GM21447 (cell line): ENCODE measurements at regions not wholly inside any gene's neighbourhood (a gene's known extent, or its start where the extent isn't known, plus 50 kb on each side); places are given as distances from the start of the nearest gene placed in this dataset.
"Not testable (repeated sequence)": the region's sequence is repeated elsewhere in the genome, so short reads cannot be mapped to it uniquely, and the experiment has no call there.

Source experiments
- ATAC-seq: cut with Tn5 transposase; IDR thresholded peaks from one replicate; pipeline ENCODE4 v1.9.1; 2021; ENCODE audit not compliant: unreplicated experiment

- ATAC-seq: no peak
Observed at GRCh38 chr9:78123808-78124207, 92.2 kb upstream of the GNAQ start.

- ATAC-seq: no peak
Observed at GRCh38 chr9:78122631-78123030, 91.0 kb upstream of the GNAQ start.

- no peak for ATAC-seq
Observed at GRCh38 chr9:78121488-78121887, 89.9 kb upstream of the GNAQ start.

GRCh38 chr9:78118742-78119473, 87.3 kb upstream of the GNAQ start:
- peak; percentile 75 for ATAC-seq

- no peak for ATAC-seq
Observed at GRCh38 chr9:78115073-78115472, 83.5 kb upstream of the GNAQ start.

GRCh38 chr9:78114581-78114980, 83.0 kb upstream of the GNAQ start:
- no peak for ATAC-seq

GRCh38 chr9:78112406-78112805, 80.8 kb upstream of the GNAQ start:
- ATAC-seq: no peak

GRCh38 chr9:78112004-78112403, 80.4 kb upstream of the GNAQ start:
- no peak for ATAC-seq

GRCh38 chr9:78109075-78109474, 77.5 kb upstream of the GNAQ start:
- no peak for ATAC-seq

- ATAC-seq: not testable (repeated sequence)
Observed at GRCh38 chr9:78106586-78106985, 75.0 kb upstream of the GNAQ start.

- ATAC-seq: peak; percentile 76
Observed at GRCh38 chr9:78103971-78104433, 72.4 kb upstream of the GNAQ start.

- no peak for ATAC-seq
Observed at GRCh38 chr9:78101247-78101646, 69.6 kb upstream of the GNAQ start.

GRCh38 chr9:78097541-78097940, 65.9 kb upstream of the GNAQ start:
- ATAC-seq: no peak

GRCh38 chr9:78091731-78092130, 60.1 kb upstream of the GNAQ start:
- no peak for ATAC-seq

- ATAC-seq: no peak
Observed at GRCh38 chr9:78089111-78089510, 57.5 kb upstream of the GNAQ start.

- not testable (repeated sequence) for ATAC-seq
Observed at GRCh38 chr9:78088190-78088589, 56.6 kb upstream of the GNAQ start.
